Tibial artery (tissue), 4 donors: ENCODE measurements at regions not wholly inside any gene's neighbourhood (a gene's known extent, or its start where the extent isn't known, plus 50 kb on each side); places are given as distances from the start of the nearest gene placed in this dataset.

Experiments used
- DNase-seq, 2 donors: peaks; one replicate each; pipeline ENCODE4 v3.0.0-alpha.2; 2019
- H3K27ac ChIP-seq, 2 donors: fragments of 200-600 bp; sonication (generic) in 1 of 2; 1 replicate in 1 of 2; 2 replicates in 1 of 2; pipeline ENCODE4 v1.5.1; 2018 to 2019; ENCODE audit warnings: mild to moderate bottlenecking in 1 of 2
- H3K27me3 ChIP-seq, 2 donors: fragments of 200-600 bp; sonication (generic) in 1 of 2; one replicate each; pipeline versions ENCODE4 v1.5.1 to v1.6.0; 2016 to 2019
- H3K36me3 ChIP-seq, 3 donors: fragments of 200-600 bp; sonication (generic) in 2 of 3; one replicate each; pipeline ENCODE4 v1.5.1; 2016 to 2019; ENCODE audit warnings: mild to moderate bottlenecking in 2 of 3
- H3K4me1 ChIP-seq, 4 donors: fragments of 200-600 bp; sonication (generic) in 2 of 4; 1 replicate in 3 of 4; 2 replicates in 1 of 4; pipeline ENCODE4 v1.5.1; 2016 to 2019
- H3K4me3 ChIP-seq, 2 donors: fragments of 200-600 bp; sonication (generic) in 1 of 2; 1 replicate in 1 of 2; 2 replicates in 1 of 2; pipeline ENCODE4 v1.5.1; 2018 to 2019; ENCODE audit warnings: mild to moderate bottlenecking in 2 of 2
- H3K9me3 ChIP-seq, 3 donors: fragments of 200-600 bp; sonication (generic) in 1 of 3; one replicate each; pipeline ENCODE4 v1.5.1; 2016 to 2019
- CTCF ChIP-seq, 2 experiments: fragments of 200-600 bp in 1 of 2; fragments of 450-650 bp in 1 of 2; IDR thresholded peaks; one replicate each; pipeline ENCODE4 v1.5.1; 2017 to 2019; ENCODE audit warnings: antibody characterized with exemption in 2 of 2, mild to moderate bottlenecking in 1 of 2, moderate library complexity in 1 of 2
- intact Hi-C: fragments of 100-400 bp; cut with DNase I; formaldehyde crosslinking; loops from one replicate; pipeline ENCODE4 v1.15.0; 2023; ENCODE audit warnings: low total_unique reads

GRCh38 chr6:104218116-104218515, 641.6 kb downstream of the HACE1 start:
- intact Hi-C loops = no loop called here
- Histone ChIP-seq H3K4me1 (peaks cover 0 to 28% (median 0%) of the 10 kb centered on the region in 4 donors), H3K36me3 (no peaks in the 10 kb centered on the region), H3K9me3 (no peaks in the 10 kb centered on the region), H3K27me3 (no peaks in the 10 kb centered on the region), H3K4me3 (no peak overlapping the region), H3K27ac (no peak overlapping the region)
- no peak for TF ChIP-seq CTCF (IDR thresholded peaks at IDR 0.05)
- DNase-seq = no peak

- intact Hi-C loops = no loop called here
- Histone ChIP-seq H3K4me3 (no peak overlapping the region), H3K36me3 (no peaks in the 10 kb centered on the region), H3K9me3 (no peaks in the 10 kb centered on the region), H3K27ac (no peak overlapping the region), H3K27me3 (no peaks in the 10 kb centered on the region), H3K4me1 (peaks cover 0 to 30% (median 0%) of the 10 kb centered on the region in 4 donors)
- DNase-seq = no peak
- no peak for TF ChIP-seq CTCF (IDR thresholded peaks at IDR 0.05)
Observed at GRCh38 chr6:104214901-104215300, 644.8 kb downstream of the HACE1 start.

GRCh38 chr6:104212977-104213668, 646.6 kb downstream of the HACE1 start:
- H3K4me1 ChIP-seq = peaks cover 0 to 24% (median 0%) of the 10 kb centered on the region in 4 donors

GRCh38 chr6:104207635-104208034, 652.1 kb downstream of the HACE1 start:
- Histone ChIP-seq H3K9me3 (no peaks in the 10 kb centered on the region), H3K27me3 (no peaks in the 10 kb centered on the region), H3K4me1 (no peaks in the 10 kb centered on the region), H3K27ac (no peak overlapping the region), H3K36me3 (no peaks in the 10 kb centered on the region), H3K4me3 (no peak overlapping the region)
- intact Hi-C loops = no loop called here
- no peak for TF ChIP-seq CTCF (IDR thresholded peaks at IDR 0.05)
- no peak for DNase-seq

More at GRCh38 chr6:104212977-104213668, 646.6 kb downstream of the HACE1 start:
- DNase-seq = no peak
- Histone ChIP-seq H3K36me3 (no peaks in the 10 kb centered on the region), H3K27ac (no peak overlapping the region), H3K27me3 (no peaks in the 10 kb centered on the region), H3K9me3 (no peaks in the 10 kb centered on the region), H3K4me3 (no peak overlapping the region)
- intact Hi-C loops = no loop called here
- no peak for TF ChIP-seq CTCF (IDR thresholded peaks at IDR 0.05)

- Histone ChIP-seq H3K4me1 (no peaks in the 10 kb centered on the region), H3K36me3 (no peaks in the 10 kb centered on the region), H3K27me3 (no peaks in the 10 kb centered on the region), H3K4me3 (no peak overlapping the region), H3K27ac (no peak overlapping the region), H3K9me3 (peaks cover 0 to 14% (median 4%) of the 10 kb centered on the region in 3 donors)
- TF ChIP-seq CTCF (IDR thresholded peaks at IDR 0.05) = no peak
- intact Hi-C loops = no loop called here
- DNase-seq = no peak
Observed at GRCh38 chr6:104201557-104201956, 658.2 kb downstream of the HACE1 start.
